Small intestine (tissue), 7 donors: ENCODE measurements at regions not wholly inside any gene's neighbourhood (a gene's known extent, or its start where the extent isn't known, plus 50 kb on each side); places are given as distances from the start of the nearest gene placed in this dataset.

ENCODE experiments used
- DNase-seq, 2 donors: peaks; one replicate each; pipeline versions ENCODE4 v3.0.0 to v3.0.0-alpha.2; 2013
- FAIRE-seq: peaks from 2 replicates; lab custom pipeline; 2012; peaks lifted over from hg19 to GRCh38; lab: Jason Lieb, UNC
- H3K27ac ChIP-seq, 3 donors: one replicate each; pipeline ENCODE4 v1.5.1; 2013; ENCODE audit warnings: low read length in 2 of 3, mild to moderate bottlenecking in 2 of 3, control low read depth in 1 of 3, inconsistent platforms in 1 of 3, low read depth in 1 of 3, moderate library complexity in 1 of 3
- H3K27me3 ChIP-seq, 3 donors: one replicate each; pipeline ENCODE4 v1.6.1; 2013; ENCODE audit warnings: low read length in 3 of 3, inconsistent platforms in 1 of 3; ENCODE audit not compliant: control insufficient read depth in 3 of 3, insufficient read depth in 3 of 3
- H3K36me3 ChIP-seq, 3 donors: one replicate each; pipeline ENCODE4 v1.6.1; 2013; ENCODE audit warnings: low read length in 3 of 3, inconsistent platforms in 1 of 3, low read depth in 1 of 3, mild to moderate bottlenecking in 1 of 3, moderate library complexity in 1 of 3; ENCODE audit not compliant: control insufficient read depth in 3 of 3, insufficient read depth in 2 of 3
- H3K4me1 ChIP-seq, 3 donors: one replicate each; pipeline ENCODE4 v1.6.1; 2013; ENCODE audit warnings: low read length in 2 of 3, inconsistent platforms in 1 of 3, low read depth in 1 of 3, mild to moderate bottlenecking in 1 of 3, moderate library complexity in 1 of 3; ENCODE audit not compliant: control insufficient read depth in 3 of 3, insufficient read depth in 2 of 3
- H3K4me3 ChIP-seq, 3 donors: one replicate each; pipeline ENCODE4 v1.5.1; 2013; ENCODE audit warnings: low read length in 3 of 3, control low read depth in 1 of 3, inconsistent platforms in 1 of 3, low read depth in 1 of 3, mild to moderate bottlenecking in 1 of 3, moderate library complexity in 1 of 3
- H3K9me3 ChIP-seq, 2 donors: one replicate each; pipeline ENCODE4 v1.6.1; 2013; ENCODE audit warnings: low read depth in 1 of 2, low read length in 1 of 2; ENCODE audit not compliant: control insufficient read depth in 2 of 2, insufficient read depth in 1 of 2
- WGBS, 3 donors: extraction: QIAGEN DNeasy Blood & Tissue Kit; methylation state at CpG; one replicate each; pipeline ENCODE4 v1.1.7; 2013; 5-methylcytosine and 5-hydroxymethylcytosine counted together
- donor health status: healthy with polysubstance abuse.
- donor health status: control.
- donor health status: control.
- donor health status: Bipolar disorder and iron deficiency.
- donor health status: healthy.

GRCh38 chr2:6749962-6750361 lies 115.7 kb downstream of the CMPK2 start:
- no peak overlapping the region for H3K27ac ChIP-seq
- DNase-seq (peak in 1 of 2 donors; percentile 8), FAIRE-seq (no peak)
- no peaks in the 10 kb centered on the region for H3K9me3 ChIP-seq
- no peaks in the 10 kb centered on the region for H3K36me3 ChIP-seq
- no peaks in the 10 kb centered on the region for H3K4me1 ChIP-seq
- 25 to 43% (median 41%) methylated on average over 2 of the region's 2 CpGs for WGBS, 3 donors
- H3K27me3 ChIP-seq: no peaks in the 10 kb centered on the region
- H3K4me3 ChIP-seq: no peak overlapping the region

- Histone ChIP-seq H3K36me3 (no peaks in the 10 kb centered on the region), H3K4me3 (no peak overlapping the region), H3K27ac (no peak overlapping the region), H3K4me1 (no peaks in the 10 kb centered on the region), H3K9me3 (no peaks in the 10 kb centered on the region), H3K27me3 (no peaks in the 10 kb centered on the region)
- no peak for FAIRE-seq
- DNase-seq: no peak
- 48 to 78% (median 63%) methylated on average over 8 of the region's 8 CpGs for WGBS, 3 donors
Observed at GRCh38 chr2:6750411-6751158, 115.1 kb downstream of the CMPK2 start.

GRCh38 chr2:6754419-6754818 lies 111.3 kb downstream of the CMPK2 start:
- H3K4me1 ChIP-seq: no peaks in the 10 kb centered on the region
- no peaks in the 10 kb centered on the region for H3K27me3 ChIP-seq
- FAIRE-seq: no peak
- no peak overlapping the region for H3K4me3 ChIP-seq
- 58 to 61% (median 60%) methylated on average over 9 of the region's 9 CpGs for WGBS, 3 donors
- no peaks in the 10 kb centered on the region for H3K36me3 ChIP-seq
- no peaks in the 10 kb centered on the region for H3K9me3 ChIP-seq
- no peak for DNase-seq
- no peak overlapping the region for H3K27ac ChIP-seq

- H3K27me3 ChIP-seq: no peaks in the 10 kb centered on the region
- no peak overlapping the region for H3K4me3 ChIP-seq
- no peak overlapping the region for H3K27ac ChIP-seq
- WGBS, 3 donors: 88 to 93% (median 93%) methylated on average over 6 of the region's 6 CpGs
- H3K9me3 ChIP-seq: no peaks in the 10 kb centered on the region
- FAIRE-seq: no peak
- H3K4me1 ChIP-seq: no peaks in the 10 kb centered on the region
- DNase-seq: no peak
- H3K36me3 ChIP-seq: no peaks in the 10 kb centered on the region
Observed at GRCh38 chr2:6755456-6755855, 110.3 kb downstream of the CMPK2 start.

- DNase-seq (no peak), FAIRE-seq (no peak)
- Histone ChIP-seq H3K27me3 (peaks cover 0 to 2% (median 0%) of the 10 kb centered on the region in 3 donors), H3K4me1 (no peaks in the 10 kb centered on the region), H3K4me3 (no peak overlapping the region), H3K27ac (no peak overlapping the region), H3K36me3 (no peaks in the 10 kb centered on the region), H3K9me3 (no peaks in the 10 kb centered on the region)
- 51 to 79% (median 67%) methylated on average over 10 of the region's 10 CpGs for WGBS, 3 donors
Observed at GRCh38 chr2:6757215-6757614, 108.5 kb downstream of the CMPK2 start.

DNA sequence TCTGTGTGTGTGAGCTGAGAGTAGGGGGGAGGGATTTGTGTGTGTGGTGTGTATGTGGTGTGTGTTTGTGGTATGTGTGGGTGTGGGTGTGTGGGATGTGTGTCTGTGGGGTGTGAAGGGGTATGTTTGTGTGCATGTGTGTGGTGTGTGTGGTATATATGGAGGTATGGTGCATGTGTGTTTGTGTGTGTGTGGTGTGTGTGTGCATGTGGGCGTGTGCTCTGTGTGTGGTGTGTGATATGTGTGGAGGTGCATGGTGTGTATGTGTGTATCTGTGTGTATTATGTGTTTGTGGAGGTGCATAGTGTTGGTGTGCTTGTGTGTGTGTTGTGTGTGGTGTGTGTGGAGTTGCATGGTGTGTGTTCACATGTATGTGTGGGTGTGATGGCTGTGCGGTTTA lies 106.0 kb downstream of the CMPK2 start:
- no peak for DNase-seq
- no peak overlapping the region for H3K27ac ChIP-seq
- no peaks in the 10 kb centered on the region for H3K9me3 ChIP-seq
- no peak overlapping the region for H3K4me3 ChIP-seq
- H3K36me3 ChIP-seq: no peaks in the 10 kb centered on the region
- WGBS, 3 donors: 89 to 92% (median 91%) methylated on average over 2 of the region's 2 CpGs
- peaks cover 0 to 2% (median 0%) of the 10 kb centered on the region in 3 donors for H3K27me3 ChIP-seq
- H3K4me1 ChIP-seq: no peaks in the 10 kb centered on the region
- FAIRE-seq: no peak

DNA sequence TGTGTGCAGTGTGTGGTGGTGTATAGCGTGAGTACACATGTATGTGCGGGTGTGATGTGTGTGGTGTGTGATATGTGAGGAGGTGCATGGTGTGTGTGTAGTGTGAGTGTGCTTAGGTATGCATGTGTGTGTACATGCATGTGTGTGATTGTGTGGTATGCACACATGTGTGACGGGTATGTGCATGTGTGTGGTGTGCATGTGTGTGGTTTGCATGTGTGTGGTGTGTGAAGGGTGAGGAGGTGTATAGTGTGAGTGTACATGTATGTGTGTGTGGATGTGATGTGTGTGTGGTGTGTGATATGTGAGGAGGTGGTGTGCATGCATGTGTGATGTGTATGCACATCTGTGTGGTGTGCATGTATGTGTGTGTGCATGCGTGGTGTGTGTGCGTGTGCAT lies 105.6 kb downstream of the CMPK2 start:
- Histone ChIP-seq H3K27ac (no peak overlapping the region), H3K9me3 (no peaks in the 10 kb centered on the region), H3K4me1 (no peaks in the 10 kb centered on the region), H3K4me3 (no peak overlapping the region), H3K27me3 (peaks cover 0 to 2% (median 0%) of the 10 kb centered on the region in 3 donors), H3K36me3 (no peaks in the 10 kb centered on the region)
- FAIRE-seq: no peak
- WGBS, 3 donors: 87 to 97% (median 89%) methylated on average over 5 of the region's 5 CpGs
- no peak for DNase-seq

- no peaks in the 10 kb centered on the region for H3K36me3 ChIP-seq
- H3K4me1 ChIP-seq: no peaks in the 10 kb centered on the region
- DNase-seq (no peak), FAIRE-seq (no peak)
- no peak overlapping the region for H3K4me3 ChIP-seq
- no peak overlapping the region for H3K27ac ChIP-seq
- H3K27me3 ChIP-seq: peaks cover 0 to 2% (median 0%) of the 10 kb centered on the region in 3 donors
- WGBS, 3 donors: 90 to 94% (median 90%) methylated on average over 9 of the region's 9 CpGs
- H3K9me3 ChIP-seq: no peaks in the 10 kb centered on the region
Observed at GRCh38 chr2:6764968-6765723, 100.6 kb downstream of the CMPK2 start.
